IMR-90 (cell line): ENCODE measurements at regions not wholly inside any gene's neighbourhood (a gene's known extent, or its start where the extent isn't known, plus 50 kb on each side); places are given as distances from the start of the nearest gene placed in this dataset.

Experiments used
- BHLHE40 ChIP-seq: fragments of 150-350 bp; IDR thresholded peaks from 2 replicates; pipeline ENCODE4 v1.6.1; 2016; ENCODE audit warnings: mild to moderate bottlenecking, low read depth, low read length
- CEBPB ChIP-seq: IDR thresholded peaks from 2 replicates; pipeline ENCODE4 v1.6.1; 2012; ENCODE audit warnings: low read depth, low read length, improper control_type of control experiment
- FOS ChIP-seq: fragments of 150-350 bp; IDR thresholded peaks from 2 replicates; pipeline ENCODE4 v1.6.1; 2016; ENCODE audit warnings: low read depth, low read length
- MAFK ChIP-seq: IDR thresholded peaks from 2 replicates; pipeline ENCODE4 v1.6.1; 2012; ENCODE audit warnings: low read depth, low read length, improper control_type of control experiment
- MAZ ChIP-seq: IDR thresholded peaks from 2 replicates; pipeline ENCODE4 v1.6.1; 2012; ENCODE audit warnings: low read depth, mild to moderate bottlenecking, low read length, improper control_type of control experiment, moderate library complexity, borderline replicate concordance
- MXI1 ChIP-seq: IDR thresholded peaks from 2 replicates; pipeline ENCODE4 v1.6.1; 2012; ENCODE audit warnings: low read depth, mild to moderate bottlenecking, low read length, moderate library complexity, borderline replicate concordance
- POLR2A ChIP-seq: IDR thresholded peaks from 2 replicates; pipeline ENCODE4 v1.6.1; 2012; ENCODE audit warnings: mild to moderate bottlenecking, low read depth, low read length
- RAD21 ChIP-seq: IDR thresholded peaks from 2 replicates; pipeline ENCODE4 v1.6.1; 2012; ENCODE audit warnings: low read length, improper control_type of control experiment
- TF ChIP-seq, protein P1 (sequence below): conservative IDR thresholded peaks from 2 replicates; pipeline ENCODE4 v1.5.1; 2012; ENCODE audit warnings: mild to moderate bottlenecking, low read depth, low read length, improper control_type of control experiment
- TF ChIP-seq, protein P2 (sequence below): fragments of 150-350 bp; IDR thresholded peaks from 2 replicates; pipeline ENCODE4 v1.6.1; 2017; ENCODE audit warnings: mild to moderate bottlenecking, antibody characterized with exemption, low read length, low read depth
- TF ChIP-seq, protein P3 (sequence below): fragments of 150-350 bp; IDR thresholded peaks from 2 replicates; pipeline ENCODE4 v1.6.1; 2016; ENCODE audit warnings: low read depth, mild to moderate bottlenecking, low read length, moderate library complexity, borderline replicate concordance

DNA sequence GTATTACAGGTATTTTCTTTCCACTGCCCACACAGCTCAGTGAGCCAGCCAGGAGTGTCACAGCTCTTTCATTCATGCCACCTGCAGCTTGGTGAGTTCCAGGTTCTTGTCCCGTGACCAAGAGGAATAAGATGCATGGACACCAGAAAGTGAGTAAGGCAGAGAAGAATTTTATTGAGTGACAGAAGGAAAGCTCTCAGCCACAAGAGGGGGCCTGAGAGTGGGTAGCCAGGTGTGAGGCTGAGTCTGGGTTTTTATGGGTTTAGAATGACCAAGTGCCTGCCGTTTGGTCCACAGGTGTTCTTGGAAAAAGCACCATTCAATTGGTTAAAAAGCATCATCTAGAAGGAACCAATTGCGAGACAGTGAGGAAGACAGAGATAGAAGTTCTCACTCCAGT, 1097.1 kb upstream of the SLC39A10 start:
- TF ChIP-seq CEBPB (no peak), MAZ (no peak), POLR2A (no peak), MAFK (no peak), FOS (no peak), BHLHE40 (no peak), MXI1 (no peak), RAD21 (no peak)
- TF ChIP-seq, protein P1, sequence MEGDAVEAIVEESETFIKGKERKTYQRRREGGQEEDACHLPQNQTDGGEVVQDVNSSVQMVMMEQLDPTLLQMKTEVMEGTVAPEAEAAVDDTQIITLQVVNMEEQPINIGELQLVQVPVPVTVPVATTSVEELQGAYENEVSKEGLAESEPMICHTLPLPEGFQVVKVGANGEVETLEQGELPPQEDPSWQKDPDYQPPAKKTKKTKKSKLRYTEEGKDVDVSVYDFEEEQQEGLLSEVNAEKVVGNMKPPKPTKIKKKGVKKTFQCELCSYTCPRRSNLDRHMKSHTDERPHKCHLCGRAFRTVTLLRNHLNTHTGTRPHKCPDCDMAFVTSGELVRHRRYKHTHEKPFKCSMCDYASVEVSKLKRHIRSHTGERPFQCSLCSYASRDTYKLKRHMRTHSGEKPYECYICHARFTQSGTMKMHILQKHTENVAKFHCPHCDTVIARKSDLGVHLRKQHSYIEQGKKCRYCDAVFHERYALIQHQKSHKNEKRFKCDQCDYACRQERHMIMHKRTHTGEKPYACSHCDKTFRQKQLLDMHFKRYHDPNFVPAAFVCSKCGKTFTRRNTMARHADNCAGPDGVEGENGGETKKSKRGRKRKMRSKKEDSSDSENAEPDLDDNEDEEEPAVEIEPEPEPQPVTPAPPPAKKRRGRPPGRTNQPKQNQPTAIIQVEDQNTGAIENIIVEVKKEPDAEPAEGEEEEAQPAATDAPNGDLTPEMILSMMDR: no peak
- TF ChIP-seq, protein P2, sequence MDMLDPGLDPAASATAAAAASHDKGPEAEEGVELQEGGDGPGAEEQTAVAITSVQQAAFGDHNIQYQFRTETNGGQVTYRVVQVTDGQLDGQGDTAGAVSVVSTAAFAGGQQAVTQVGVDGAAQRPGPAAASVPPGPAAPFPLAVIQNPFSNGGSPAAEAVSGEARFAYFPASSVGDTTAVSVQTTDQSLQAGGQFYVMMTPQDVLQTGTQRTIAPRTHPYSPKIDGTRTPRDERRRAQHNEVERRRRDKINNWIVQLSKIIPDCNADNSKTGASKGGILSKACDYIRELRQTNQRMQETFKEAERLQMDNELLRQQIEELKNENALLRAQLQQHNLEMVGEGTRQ: no peak
- TF ChIP-seq, protein P3, sequence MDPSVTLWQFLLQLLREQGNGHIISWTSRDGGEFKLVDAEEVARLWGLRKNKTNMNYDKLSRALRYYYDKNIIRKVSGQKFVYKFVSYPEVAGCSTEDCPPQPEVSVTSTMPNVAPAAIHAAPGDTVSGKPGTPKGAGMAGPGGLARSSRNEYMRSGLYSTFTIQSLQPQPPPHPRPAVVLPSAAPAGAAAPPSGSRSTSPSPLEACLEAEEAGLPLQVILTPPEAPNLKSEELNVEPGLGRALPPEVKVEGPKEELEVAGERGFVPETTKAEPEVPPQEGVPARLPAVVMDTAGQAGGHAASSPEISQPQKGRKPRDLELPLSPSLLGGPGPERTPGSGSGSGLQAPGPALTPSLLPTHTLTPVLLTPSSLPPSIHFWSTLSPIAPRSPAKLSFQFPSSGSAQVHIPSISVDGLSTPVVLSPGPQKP: no peak
